HG03103 (cell line): ENCODE measurements at regions not wholly inside any gene's neighbourhood (a gene's known extent, or its start where the extent isn't known, plus 50 kb on each side); places are given as distances from the start of the nearest gene placed in this dataset.
"Not testable (repeated sequence)": the region's sequence is repeated elsewhere in the genome, so short reads cannot be mapped to it uniquely, and the experiment has no call there.

Experiments
- ATAC-seq: cut with Tn5 transposase; IDR thresholded peaks from one replicate; pipeline ENCODE4 v1.9.1; 2021; ENCODE audit warnings: low read depth; ENCODE audit not compliant: unreplicated experiment

- ATAC-seq, result no peak
Measured at GRCh38 chr5:175347931-175348330, 96.1 kb downstream of the DRD1 start.

- no peak for ATAC-seq
Measured at GRCh38 chr5:175347027-175347426, 97.0 kb downstream of the DRD1 start.

- ATAC-seq, result no peak
Measured at GRCh38 chr5:175344331-175345195, 99.4 kb downstream of the DRD1 start.

- ATAC-seq, result no peak
Measured at GRCh38 chr5:175343308-175343707, 100.7 kb downstream of the DRD1 start.

GRCh38 chr5:175340180-175340579 lies 103.8 kb downstream of the DRD1 start:
- ATAC-seq, result no peak

- no peak for ATAC-seq
Measured at GRCh38 chr5:175337680-175338079, 106.3 kb downstream of the DRD1 start.

GRCh38 chr5:175336781-175337180 lies 107.2 kb downstream of the DRD1 start:
- ATAC-seq, result no peak

GRCh38 chr5:175335691-175336090 lies 108.3 kb downstream of the DRD1 start:
- no peak for ATAC-seq

GRCh38 chr5:175331173-175332036 lies 112.6 kb downstream of the DRD1 start:
- not testable (repeated sequence) for ATAC-seq

GRCh38 chr5:175329976-175330375 lies 114.0 kb downstream of the DRD1 start:
- ATAC-seq, result no peak

GRCh38 chr5:175328687-175329086 lies 115.3 kb downstream of the DRD1 start:
- no peak for ATAC-seq

- ATAC-seq, result no peak
Measured at GRCh38 chr5:175328176-175328575, 115.8 kb downstream of the DRD1 start.

- no peak for ATAC-seq
Measured at GRCh38 chr5:175325681-175326080, 118.3 kb downstream of the DRD1 start.

- no peak for ATAC-seq
Measured at GRCh38 chr5:175321927-175322532, 122.0 kb downstream of the DRD1 start.

GRCh38 chr5:175319199-175319598 lies 124.8 kb downstream of the DRD1 start:
- no peak for ATAC-seq

- ATAC-seq, result no peak
Measured at GRCh38 chr5:175317872-175318271, 126.1 kb downstream of the DRD1 start.

GRCh38 chr5:175309218-175309810 lies 134.7 kb downstream of the DRD1 start:
- ATAC-seq, result no peak

- no peak for ATAC-seq
Measured at GRCh38 chr5:175308701-175309100, 135.3 kb downstream of the DRD1 start.

- ATAC-seq, result no peak
Measured at GRCh38 chr5:175306381-175306780, 137.6 kb downstream of the DRD1 start.

- ATAC-seq, result no peak
Measured at GRCh38 chr5:175305251-175305650, 138.7 kb downstream of the DRD1 start.

GRCh38 chr5:175290379-175290778 lies 153.6 kb downstream of the DRD1 start:
- no peak for ATAC-seq
